Stimulated activated CD4-positive, alpha-beta T cell treated with anti-CD3 and anti-CD28 coated beads, Interleukin-15, amount 100 ng/mL, for 24 hours (primary cell): ENCODE measurements at regions not wholly inside any gene's neighbourhood (a gene's known extent, or its start where the extent isn't known, plus 50 kb on each side); places are given as distances from the start of the nearest gene placed in this dataset.

ENCODE experiments used
- DNase-seq: peaks from one replicate; pipeline ENCODE4 v3.0.0-alpha.2; 2020

- DNase-seq: no peak
These were observed 504.6 kb upstream of the NECTIN3 start for GRCh38 chr3:110567029-110567428.

GRCh38 chr3:110568246-110568645 lies 503.4 kb upstream of the NECTIN3 start:
- DNase-seq: no peak

DNA sequence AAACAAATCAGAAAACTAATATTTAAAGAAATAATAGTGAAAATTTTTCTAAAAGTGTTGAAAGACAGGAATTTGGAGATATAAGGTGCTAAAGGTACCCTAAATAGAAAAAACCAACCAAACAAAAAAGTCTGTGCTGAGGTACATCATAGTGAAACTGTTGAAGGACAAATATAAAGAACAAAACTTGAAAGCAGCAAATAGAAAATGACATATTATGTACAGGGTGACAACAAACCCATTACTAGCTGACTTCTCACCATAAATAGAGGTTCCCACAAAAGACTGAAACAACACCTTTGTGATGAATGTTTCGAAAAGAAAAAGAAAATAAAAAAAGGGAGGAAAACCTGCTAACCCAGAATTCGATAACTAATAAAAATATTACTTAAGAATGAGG lies 502.5 kb upstream of the NECTIN3 start:
- DNase-seq: no peak

- no peak for DNase-seq
These were observed 495.9 kb upstream of the NECTIN3 start for GRCh38 chr3:110575702-110576101.

DNA sequence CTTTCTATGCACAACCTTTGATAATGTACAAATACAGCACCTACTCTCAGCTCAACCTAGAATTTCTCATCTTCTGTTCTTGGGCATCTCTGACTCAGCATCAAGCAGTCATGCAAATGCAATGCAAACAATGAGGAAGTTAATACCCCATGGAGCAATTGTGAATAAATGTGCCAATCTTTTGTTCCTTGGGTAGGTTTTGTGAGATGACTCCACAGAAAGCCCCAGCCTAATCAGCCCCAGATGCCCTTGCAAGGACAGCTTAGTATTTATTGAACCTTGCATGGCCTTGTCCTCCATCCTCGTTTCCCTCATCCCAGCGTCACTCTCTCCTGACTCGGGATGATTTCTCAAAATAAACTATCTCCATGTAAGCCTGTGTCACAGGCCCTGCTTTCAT lies 494.7 kb upstream of the NECTIN3 start:
- DNase-seq: no peak

DNA sequence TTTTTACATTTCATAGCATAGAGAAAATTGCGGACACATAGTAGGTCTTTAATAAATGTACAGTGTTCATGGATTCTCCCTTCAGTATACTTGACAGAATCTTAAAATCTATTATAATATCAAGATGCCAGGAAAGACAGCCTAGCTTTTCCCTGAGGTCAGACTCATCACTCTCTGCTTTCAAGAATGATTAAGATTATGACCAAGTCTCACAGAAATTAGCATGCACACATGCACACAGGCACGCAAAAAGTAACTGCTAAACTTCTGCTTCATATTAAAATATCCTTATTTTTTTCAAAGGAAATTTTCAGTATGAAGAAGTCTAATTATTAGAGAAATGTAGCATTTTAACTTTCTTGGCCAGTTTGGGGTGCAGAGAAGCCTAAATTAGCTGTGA lies 493.8 kb upstream of the NECTIN3 start:
- no peak for DNase-seq

DNA sequence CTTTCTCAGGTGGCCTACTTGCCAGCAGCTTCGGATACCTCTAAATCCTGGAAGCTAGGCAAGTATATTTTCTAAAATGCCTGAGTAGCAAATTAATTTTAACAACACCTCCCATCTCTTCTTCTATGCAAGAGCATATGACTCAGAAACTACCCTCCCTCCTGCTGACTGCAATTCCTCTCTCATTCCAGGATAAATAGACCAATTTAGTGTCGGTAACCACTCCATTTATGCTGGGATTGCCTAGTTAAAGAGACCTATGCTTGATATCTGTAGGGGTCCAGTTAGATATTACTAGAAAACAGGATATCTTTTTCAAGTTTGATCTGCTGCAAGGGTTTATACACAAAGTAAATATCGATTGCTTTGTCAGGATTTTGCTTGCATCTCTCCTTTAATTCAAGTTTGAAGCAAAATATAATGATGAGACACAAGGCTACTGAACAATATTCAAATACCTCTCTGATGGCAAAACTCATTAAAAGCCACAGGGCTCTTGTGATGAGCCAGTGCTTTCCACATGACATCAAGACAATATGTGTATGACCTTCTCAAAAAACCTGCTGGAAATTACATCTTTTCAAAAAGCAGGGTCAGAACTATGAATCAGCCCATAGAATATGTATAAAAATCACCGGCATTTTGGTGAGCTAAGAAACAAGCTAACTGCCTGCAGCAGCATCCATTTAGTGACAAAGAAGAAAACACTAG lies 491.6 kb upstream of the NECTIN3 start:
- DNase-seq: no peak

GRCh38 chr3:110583373-110583935 lies 488.2 kb upstream of the NECTIN3 start:
- no peak for DNase-seq

DNA sequence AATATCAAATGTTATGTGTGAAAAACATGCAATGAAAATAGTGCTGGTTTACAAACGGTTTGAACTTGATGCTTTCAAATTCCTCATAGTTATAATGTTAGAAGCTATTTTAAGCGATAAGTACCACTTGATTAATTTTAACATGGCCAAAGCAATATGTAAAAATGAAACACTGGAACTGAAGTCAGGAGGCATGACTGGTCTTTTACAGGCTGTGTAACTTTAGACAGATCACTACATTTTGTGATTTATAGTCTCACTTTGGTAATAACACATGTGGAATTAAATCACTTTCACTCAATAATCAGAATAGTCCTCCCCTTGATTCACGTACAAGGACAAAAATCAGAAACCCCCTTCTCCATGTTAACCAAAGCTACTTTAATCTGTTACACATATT lies 482.7 kb upstream of the NECTIN3 start:
- DNase-seq: no peak

DNA sequence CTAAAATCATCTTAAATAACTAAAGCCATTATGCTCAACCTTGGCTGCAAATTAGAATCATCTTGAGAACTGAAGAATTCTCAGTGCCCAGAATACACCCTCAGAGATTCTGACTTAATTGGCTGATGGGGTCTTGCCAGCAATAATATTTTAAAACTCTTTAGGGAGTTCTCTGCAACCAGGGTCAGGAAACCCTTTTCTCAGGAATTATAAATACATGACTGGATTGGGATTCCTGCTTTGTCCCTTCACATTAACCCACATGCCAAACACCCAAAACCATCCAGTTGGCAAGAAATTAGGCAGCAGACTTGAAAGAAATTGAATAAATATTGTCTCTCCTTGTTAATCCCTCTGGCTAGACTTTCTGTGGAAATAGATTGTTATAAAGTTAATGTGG lies 482.3 kb upstream of the NECTIN3 start:
- DNase-seq: no peak

DNA sequence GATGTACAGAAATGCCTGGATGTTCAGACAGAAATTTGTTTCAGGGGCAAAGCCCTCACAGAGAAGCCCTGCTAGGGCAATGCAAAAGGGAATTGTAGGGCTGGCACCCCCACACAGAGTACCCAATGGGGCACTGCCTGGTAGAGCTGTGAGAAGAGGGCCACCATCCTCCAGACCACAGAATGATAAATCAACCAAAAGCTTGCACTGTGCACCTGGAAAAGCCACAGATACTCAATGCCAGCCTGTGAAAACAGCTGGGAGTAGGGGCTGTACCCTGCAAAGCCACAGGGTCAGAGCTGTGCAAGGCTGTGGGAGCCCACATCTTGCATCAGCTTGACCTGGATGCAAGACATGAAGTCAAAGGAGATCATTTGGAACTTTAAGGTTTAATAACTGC lies 477.9 kb upstream of the NECTIN3 start:
- DNase-seq: no peak

- no peak for DNase-seq
These were observed 472.6 kb upstream of the NECTIN3 start for GRCh38 chr3:110598847-110599490.

DNA sequence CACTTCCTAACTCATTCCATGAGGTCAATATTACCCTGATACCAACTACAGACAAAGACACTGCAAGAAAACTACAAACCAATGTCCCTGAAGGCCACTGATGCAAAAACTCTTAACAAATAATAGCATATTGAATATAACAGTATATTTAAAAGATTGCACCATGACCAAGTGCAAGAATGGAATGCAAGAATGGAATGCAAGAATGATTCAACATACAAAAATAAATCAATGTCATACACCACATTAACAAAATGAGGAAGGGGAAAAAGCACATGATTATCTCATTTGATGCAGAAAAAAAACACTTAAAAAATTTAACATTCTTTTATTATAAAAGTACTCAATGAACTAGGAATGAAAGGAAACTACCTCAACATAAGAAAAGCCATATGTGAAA lies 463.1 kb upstream of the NECTIN3 start:
- DNase-seq: no peak

DNA sequence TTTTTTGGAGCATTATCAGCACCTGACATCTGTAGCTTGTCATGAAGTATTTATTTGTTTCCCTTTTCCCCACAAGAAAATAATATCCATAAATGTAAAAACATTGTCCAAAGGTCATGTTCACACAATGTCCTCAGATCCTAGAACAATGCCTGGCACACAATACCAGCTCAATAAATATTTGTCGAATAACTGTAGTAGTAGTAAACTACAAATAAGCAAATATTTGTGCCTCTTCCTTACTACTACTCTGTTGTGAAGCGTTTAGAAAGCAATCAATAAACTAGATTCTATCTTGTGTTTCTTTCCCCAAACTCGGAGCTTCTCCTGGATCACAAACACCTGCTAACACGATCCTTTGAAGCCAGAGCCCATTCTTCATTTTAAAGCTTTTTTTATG lies 459.6 kb upstream of the NECTIN3 start:
- DNase-seq: no peak

- DNase-seq: no peak
These were observed 457.4 kb upstream of the NECTIN3 start for GRCh38 chr3:110614186-110614585.

DNA sequence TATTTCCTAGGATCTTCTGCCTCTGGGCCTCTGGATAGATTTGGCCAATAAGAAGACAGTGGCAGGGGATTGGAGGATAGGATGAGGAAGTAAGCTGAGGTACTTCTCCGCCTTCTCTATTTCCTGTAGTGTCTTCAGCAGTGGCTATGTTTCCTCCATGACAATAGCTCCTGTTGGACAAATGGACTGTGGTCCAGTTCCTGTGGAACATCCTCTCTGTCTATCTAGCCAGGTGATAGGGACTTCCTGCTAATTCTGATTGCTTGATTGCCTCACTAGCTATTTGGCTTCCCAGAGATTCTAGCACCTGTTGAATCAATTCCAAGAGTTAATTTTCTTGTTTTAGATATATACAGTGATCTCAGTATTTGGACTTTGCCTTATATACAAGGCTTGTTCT lies 456.2 kb upstream of the NECTIN3 start:
- DNase-seq: no peak

DNA sequence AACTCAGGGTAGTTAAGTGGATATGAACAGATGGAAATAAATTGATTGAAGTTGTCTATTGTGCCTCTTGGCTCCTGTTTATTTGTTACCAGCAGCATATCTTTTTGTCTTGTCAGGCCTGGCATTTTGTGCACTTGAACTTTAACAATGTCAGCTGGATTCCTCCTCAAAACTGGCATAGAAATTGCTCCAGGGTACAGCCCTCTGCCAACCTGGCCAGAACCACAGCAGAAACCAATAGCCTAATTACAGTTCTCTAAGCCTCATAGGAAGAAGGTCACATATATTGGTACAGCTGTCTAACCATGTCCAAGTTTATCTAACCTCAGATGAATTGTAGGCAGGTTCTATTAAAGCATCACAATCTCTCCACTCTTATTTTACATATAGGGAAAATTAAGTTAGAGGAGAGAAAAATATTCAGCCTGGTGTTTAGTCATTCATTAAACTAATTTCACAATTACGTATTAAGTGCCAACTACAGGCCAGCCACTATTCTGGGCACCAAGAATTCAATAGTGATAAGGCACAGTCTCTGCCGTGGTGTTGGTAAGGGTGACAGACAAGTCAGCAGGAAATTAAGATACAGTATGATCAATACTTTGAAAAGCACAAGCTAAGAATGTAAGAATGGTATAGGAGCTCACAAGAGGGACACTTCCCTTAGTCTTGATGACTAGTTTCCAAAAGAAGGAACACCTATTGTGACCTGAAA lies 452.9 kb upstream of the NECTIN3 start:
- DNase-seq: no peak

- no peak for DNase-seq
These were observed 451.5 kb upstream of the NECTIN3 start for GRCh38 chr3:110620118-110620517.

DNA sequence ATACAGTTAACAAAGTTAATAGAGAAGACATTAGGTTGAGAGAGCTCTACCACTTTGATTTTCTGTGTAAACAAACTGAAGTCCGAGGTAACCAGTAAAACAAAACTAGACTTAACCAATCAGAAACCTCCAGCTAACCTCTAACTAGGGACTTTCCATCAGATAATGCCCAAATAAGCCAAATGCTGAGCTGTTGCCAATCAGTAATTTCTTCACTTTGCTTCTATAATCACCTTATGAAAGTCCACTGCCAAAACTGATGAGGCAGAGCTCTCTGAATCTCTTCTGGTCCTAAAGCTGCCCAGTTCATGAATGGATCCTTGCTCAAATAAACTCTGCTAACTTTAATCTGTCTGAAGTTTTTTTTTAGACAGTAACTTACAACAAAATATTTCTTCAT lies 448.0 kb upstream of the NECTIN3 start:
- DNase-seq: no peak

- DNase-seq: no peak
These were observed 447.0 kb upstream of the NECTIN3 start for GRCh38 chr3:110624576-110624975.

DNA sequence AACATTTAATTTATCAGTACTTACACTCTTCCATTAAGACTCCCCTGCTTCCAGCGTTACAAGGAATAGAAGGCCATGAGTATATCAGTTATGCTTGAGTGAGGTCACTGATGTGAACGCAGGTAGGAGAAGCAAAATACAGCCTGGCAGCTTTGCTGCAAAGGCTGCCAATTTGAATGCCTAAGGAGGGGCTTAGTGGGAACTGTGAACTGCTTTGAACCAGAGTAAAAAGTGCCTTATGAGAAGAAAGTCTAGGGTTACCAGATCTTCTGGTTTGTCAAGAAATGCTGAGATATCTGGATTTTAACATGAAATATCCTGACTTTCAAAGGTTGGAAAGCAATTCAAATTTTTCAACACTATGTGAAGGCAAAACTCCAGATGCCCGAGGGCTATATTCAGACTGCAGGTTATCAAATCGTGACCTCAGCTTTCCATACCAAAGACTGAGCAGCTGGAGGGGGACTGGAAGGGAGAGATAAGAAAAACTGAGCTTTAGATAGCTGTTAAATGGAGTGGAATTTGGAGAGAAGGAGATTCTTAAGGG lies 446.3 kb upstream of the NECTIN3 start:
- no peak for DNase-seq

- peak; percentile 2 for DNase-seq
These were observed 444.9 kb upstream of the NECTIN3 start for GRCh38 chr3:110626652-110627111.

GRCh38 chr3:110628650-110629301 lies 442.8 kb upstream of the NECTIN3 start:
- no peak for DNase-seq
